SKM-1 (cell line): ENCODE measurements at regions not wholly inside any gene's neighbourhood (a gene's known extent, or its start where the extent isn't known, plus 50 kb on each side); places are given as distances from the start of the nearest gene placed in this dataset.
A peak's percentile ranks its signal among the peaks of the same experiment; 100 is the strongest.
"Not testable (repeated sequence)": the region's sequence is repeated elsewhere in the genome, so short reads cannot be mapped to it uniquely, and the experiment has no call there.

Experiments
- DNase-seq: peaks from one replicate; lab custom pipeline; 2025; ENCODE audit not compliant: unreplicated experiment; lab: John Stamatoyannopoulos, UW

DNA sequence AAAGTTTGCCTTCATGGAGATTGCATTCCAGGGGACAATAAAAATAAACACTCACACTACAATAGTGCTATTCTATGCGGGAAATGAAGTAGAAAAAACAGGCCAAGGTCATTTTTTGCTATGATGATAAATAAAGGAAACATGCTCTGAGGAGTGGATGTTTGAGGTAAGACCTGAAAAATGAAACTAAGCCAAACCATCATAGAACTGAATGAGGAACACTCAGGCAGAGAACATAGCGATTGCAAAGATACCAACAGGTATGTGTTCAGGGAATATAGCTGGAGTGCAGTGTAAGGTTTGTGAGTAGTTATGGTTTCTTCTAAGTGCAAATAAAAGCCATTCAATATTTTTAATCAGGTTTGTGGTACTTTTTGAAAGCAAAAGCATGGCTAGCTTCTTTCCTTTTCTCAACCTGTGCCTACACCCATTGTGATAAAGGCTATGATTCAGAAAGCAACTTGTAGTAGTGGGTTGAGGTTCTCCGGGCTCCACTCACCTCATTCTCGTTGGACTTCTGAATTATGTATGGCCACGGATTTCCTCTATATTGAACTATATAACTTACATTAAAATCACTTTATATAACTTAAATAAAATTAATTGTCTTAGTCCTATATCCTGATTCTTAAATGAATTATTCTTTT, 278.2 kb upstream of the CHORDC1 start:
- no peak for DNase-seq

DNA sequence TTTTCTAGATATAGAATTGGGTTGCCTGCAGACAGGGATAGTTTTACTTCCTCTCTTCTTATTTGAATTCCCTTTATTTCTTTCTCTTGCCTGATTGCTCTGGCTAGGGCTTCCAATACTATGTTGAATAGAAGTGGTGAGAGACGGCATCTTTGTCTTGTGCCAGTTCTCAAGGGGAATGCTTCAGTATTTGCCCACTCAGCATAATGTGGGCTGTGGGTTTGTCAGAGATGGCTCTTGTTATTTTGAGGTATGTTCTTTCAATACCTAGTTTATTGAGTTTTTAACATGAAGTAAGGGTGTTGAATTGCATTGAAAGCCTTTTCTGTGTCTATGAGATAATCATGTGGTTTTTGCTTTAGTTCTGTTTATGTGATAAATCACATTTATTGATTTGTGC, 273.9 kb upstream of the CHORDC1 start:
- DNase-seq: no peak

DNA sequence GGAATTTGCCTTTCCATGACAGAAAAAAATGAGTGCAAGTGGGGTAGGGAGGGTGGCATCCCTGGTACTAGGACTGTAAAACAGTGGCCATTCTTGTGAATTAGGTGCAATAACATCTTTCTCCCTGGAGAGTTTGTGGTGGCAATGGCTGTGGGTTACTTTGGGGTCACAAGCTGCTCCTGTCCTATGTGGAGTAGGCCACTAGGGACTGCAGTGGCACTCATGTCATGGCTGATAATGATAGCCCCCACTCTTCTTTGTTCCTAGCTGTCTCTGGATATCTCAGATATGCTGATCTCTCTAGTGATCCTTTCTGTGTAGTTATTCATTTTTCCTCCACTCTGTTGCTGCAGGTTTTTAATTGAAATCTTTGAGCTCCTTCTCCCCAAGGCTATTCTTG, 270.5 kb upstream of the CHORDC1 start:
- DNase-seq: no peak

DNA sequence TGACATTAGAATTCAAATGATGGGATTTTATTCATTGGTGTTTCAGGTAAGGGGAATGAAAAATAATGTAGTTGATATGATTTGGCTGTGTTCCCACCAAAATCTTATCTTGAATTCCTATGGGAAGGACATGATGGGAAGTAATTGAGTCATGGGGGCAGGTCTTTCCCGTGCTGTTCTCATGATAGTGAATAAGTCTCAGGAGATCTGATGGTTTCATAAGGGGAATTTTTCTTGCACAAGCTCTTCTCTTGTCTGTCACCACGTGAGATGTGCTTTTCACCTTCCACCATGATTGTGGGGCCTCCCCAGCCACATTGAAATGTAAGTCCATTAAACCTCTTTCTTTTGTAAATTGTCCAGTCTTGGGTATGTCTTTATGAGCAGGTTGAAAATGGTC, 268.6 kb upstream of the CHORDC1 start:
- no peak for DNase-seq

DNA sequence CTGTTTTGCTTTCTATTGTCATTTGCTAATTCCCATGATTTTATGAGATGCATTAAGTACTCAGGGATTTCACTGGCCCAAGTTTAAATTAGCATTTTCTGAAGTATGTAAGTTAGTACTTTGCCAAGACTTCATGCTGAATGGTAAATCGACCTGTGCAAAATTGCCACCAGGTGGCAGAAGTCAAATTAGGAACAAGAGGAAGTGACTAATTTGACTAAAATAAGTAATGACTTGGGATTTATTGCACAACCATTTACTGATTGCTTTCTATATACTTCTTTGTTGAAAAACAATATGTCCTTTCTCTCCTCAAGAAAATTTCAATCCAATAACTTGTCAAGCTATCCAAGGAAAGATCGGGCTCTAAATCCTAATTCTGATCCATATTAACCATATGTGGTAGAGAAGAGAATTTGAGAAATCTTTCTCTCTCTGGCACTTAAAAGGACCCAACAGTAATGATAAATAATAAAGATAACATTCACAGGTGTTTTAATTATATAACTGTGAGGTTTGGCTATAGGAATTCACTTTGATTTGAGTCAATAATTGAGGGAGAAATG, 253.7 kb upstream of the CHORDC1 start:
- DNase-seq: peak; percentile 64

DNA sequence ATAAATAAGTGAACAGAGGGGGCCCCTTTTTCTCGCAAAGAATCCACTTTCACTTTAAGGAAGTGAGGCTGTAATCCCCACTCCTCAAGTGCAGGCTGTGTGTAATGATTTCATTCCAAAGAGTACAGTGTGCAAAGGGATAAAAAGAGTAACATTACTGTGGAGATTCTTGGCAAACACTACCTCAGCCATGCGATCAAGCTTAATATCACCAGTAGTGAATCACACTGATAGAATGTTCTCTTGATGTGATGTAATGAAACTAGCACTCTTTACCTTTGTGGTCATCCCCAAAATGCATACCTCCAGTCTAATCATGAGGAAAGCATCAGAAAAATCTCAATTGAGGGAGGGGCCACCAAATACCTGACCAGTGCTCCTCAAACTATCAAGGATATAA, 246.1 kb upstream of the CHORDC1 start:
- DNase-seq: no peak

DNA sequence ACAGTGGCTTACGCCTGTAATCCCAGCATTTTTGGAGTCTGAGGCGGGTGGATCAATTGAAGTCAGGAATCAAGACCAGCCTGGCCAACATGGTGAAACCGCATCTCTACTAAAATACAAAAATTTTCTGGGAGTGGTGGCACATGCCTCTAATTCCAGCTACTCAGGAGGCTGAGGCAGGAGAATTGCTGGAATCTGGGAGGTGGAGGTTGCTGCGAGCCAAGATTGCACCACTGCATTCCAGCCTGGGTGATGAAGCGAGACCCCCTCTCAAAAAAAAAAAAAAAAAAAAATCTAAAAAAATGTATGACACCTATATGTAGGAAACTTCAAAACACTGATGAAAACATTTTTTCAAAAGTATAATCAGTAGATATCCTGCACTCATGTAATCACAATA, 242.7 kb upstream of the CHORDC1 start:
- no peak for DNase-seq

DNA sequence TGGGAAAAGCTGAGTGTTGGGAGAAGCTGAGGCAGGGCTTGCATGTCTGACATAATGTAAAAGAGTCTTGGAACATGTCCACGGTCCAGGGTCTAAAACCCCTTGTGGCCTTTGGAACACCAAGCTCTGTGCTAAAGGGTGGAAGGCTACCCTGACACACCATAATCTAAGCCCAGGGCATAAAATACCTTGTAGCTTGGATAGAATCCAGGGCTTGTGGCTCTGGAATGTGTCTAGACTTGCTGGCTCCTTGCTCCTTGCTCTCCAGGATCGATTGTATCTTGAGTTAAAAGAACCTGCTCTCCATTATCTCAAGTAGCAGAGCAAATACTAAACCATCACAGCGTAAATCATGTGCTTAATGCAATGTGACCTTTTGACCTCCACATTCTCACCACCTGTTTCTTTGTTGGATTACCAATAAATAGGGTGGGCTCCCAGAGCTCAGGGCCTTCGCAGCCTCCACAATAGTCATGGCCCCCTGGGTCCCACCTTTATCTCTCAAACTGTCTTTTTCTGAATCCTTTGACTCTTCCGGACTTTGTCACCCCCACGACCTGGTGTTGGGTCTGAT, 232.6 kb upstream of the CHORDC1 start:
- not testable (repeated sequence) for DNase-seq

DNA sequence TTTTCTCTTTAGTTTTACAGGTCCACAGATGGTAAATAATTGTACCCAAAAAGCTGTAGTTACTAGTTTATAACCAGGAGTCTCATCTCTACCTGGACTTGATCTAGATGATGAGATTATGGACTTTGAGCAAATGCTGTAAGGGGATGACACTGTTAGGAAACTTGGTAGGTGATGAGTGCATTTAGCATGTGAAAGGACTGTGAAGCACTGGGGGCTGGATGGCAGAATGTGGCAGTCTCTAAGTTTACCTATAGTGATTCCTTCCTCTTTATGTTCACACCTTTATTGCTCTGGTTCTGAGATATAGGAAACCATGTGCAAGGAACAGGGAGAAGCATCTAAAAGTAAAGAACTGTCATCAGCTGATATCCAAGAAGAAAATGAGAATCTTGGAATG, 230.7 kb upstream of the CHORDC1 start:
- no peak for DNase-seq

DNA sequence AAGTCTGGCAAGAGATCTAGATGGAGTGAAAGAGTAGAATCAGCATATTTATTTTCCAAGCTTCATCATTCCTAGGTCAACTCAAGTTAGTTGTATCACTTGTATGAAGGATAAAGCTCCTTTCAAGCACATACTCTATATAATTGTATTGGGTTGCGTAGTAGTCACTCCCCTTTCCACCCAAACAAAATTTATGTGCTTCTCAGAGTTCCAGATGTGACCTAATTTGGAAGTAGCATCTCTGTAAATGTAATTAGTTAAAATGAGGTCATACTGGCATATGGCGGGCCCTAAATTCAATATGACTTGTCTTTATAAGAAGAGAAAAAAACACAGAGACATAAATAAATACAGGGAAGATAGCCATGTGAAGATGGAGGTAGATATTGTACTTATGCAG, 226.8 kb upstream of the CHORDC1 start:
- DNase-seq: no peak

DNA sequence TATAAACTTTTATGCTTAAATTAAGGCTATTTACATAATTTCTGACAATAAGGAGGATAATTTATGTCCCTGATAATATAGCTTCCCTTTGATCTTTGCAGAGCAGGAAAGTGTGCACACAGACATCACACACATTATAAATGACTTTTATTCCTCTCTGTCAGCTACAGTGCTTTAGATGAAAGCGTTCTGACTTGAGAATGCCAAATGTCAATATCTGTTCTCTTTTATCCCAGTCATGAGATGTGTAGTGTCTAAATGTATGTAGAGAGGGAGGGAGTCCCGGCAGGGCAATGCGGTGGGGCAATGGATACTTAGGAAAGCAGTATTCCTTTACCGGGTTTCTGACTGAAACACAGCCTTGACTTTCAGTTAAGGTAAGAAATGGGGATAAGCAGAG, 225.4 kb upstream of the CHORDC1 start:
- DNase-seq: no peak

DNA sequence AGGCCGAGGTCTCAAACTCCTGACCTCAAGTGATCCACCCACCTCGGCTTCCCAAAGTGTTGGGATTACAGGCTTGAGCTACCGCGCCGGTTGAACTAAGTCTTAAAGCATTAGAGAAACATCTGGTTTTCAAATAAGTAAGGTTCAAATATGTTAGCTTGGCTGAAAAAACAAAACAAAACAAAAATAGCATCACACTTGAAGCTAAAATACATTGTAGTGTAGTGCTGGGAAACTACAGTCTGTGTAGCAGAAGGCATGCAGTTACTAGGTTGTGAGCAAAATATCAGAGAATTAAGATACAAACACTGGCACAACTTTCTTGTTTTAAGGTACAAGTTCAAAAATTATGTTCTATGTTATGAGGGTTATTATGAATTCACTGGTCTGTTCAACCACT, 224.8 kb upstream of the CHORDC1 start:
- DNase-seq: no peak

DNA sequence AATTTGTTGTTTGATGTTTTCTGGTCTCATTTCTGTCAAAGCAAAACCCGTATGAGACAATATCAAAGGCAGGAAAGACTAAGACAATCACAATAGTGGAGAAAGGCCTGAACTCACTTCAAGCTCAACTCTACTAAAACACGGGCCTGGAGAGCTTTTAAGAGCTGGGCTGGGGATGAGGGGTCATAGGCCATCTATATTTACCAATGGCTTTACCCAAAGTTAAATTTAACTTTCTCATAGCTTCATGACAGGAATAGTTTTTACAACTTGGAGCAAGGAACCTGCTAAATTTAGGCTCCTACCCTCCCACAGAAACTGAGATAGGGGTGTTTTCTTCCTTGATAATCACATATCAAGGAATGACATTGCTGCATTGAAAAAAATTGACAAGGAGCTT, 223.4 kb upstream of the CHORDC1 start:
- DNase-seq: no peak

DNA sequence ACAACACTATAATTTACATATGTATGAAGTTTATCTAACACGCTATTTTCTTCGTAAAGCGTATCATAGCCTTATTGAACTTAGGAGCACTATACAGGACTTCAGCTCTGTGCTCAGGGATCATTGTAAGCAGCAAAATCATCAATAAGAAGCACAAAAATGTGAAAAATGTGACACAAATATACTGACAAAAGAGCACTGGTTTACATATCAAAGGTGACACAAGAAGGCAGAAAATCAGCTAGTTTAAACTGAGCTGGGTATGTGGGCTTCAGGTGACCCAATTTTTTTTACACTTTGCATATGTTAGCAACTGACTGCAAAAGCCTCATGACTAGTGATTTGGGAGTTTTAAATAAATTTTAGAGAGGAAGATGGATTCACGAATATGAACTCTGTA, 215.2 kb upstream of the CHORDC1 start:
- DNase-seq: no peak

DNA sequence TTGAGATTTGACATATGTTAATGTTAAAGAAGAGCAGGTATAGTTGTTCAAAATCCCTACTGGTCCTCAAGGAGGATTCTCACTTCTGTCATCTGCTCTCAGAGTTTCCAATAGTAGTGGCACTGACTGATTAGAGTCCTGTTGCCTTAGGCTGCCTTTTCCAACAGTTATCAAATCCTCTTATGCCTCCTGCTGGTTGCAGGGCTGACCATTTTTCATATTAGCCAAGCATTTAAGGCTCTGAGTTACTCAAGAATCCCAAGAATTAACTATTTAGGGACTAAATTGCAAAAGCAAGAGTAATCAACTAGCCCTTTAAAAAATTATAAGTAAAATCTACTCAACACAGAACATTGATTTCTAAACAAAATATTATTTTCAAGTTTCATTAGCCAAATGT, 212.0 kb upstream of the CHORDC1 start:
- DNase-seq: no peak

DNA sequence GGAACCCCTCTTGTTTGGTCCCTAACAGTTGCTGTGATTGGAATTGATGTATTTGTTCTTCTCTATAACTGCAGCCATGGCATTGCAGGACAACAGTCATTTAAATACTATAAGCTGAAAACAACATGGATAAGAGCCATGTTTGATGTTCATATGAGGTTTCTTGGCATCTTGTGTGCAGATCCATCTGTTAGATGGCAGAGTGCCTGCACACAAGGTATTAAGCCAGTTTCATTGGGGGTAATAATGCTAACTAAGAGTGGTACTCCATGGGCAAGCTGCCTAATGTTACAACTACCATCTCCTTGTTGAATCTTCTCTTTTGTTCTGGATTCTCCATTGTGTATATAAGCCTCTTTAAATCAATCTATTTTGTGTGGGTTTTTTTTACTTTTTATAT, 206.0 kb upstream of the CHORDC1 start:
- no peak for DNase-seq

DNA sequence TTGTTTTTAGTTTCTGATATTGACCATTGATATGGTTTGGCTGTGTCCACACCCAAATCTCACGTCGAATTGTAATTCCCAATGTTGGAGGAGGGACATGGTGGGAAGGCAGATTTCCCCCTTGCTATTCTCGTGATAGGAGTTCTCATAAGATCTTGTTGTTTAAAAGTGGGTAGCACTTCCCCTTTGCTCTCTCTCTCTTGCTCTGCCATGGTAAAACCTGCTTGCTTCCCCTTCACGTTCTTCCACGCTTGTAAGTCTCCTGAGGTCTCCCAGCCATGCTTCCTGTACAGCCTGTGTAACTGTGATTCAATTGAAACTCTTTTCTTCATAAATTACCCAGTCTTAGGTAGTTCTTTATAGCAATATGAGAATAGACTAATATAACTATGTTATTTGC, 203.6 kb upstream of the CHORDC1 start:
- DNase-seq: no peak

DNA sequence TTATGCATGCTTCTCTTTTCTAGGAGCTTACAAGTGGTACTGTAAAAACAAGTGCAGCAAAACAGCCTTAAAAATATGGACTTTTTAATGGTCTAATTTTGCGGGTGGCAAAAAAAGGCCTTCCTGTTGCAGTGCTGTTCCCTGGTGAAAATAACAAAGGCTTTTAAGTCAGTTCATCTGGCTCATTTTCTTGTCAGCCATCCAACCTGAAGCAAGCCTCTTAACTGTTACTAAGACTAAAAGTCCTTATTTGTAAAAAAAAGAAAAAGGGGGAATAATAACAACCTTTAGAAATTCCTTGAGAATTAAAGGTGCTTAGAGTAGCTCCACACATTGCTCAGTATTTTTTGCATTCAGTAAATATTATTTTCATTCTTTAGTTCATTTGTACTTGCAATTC, 200.5 kb upstream of the CHORDC1 start:
- no peak for DNase-seq

DNA sequence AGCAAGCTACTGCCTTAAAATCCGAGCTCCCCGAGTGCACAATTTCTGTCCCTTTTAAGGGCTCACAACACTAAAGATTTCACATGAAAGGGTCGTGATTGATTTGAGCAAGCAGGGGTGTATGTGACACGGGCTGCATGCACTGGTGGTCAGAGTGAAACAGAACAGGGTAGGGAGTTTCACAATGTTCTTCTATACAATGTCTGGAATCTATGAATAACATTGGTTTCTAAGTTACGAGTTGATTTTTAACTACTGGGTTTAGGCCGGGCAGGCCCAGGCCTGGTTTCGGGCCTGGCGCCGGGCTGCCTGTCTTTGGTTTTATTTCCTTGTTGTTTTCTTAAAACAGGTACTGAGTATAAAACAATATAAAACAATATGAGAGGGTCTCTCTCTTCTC, 199.9 kb upstream of the CHORDC1 start:
- not testable (repeated sequence) for DNase-seq

DNA sequence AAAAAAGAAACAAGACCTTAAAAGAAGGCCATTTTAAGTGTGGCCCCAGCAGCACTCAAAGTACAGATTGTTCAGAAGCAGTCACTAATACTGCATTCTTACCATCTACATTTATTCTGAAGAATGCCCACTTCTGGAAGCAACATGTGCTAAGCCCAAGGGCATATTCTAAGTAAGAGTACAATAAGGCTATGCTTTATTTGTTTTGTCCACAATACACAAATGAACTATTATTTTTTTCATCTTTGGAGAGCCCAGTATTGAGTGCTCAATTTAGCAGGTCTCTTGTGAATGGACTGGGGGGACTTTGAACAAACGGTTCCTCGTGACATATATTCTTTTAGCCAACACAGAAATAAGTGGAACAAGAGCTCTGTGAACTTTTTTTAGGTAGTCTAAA, 191.4 kb upstream of the CHORDC1 start:
- no peak for DNase-seq

DNA sequence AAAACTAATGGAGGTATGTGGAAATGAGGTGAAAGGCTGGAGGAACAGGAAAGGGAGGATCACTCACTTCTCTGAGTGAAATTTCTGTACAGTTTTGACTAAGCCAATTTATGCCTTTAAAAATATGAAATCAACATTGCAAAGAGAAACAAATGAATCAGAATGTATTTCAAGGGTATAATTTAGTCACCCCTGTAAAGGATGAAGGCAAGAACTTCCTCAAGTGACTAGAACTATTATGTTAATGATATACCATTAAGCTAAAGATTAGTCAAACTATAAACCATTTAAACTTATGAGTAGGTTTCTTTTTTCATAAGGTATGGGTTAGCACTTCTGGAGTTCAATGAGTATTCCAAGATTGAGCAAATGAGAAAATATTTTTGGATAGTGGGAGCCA, 184.5 kb upstream of the CHORDC1 start:
- no peak for DNase-seq

DNA sequence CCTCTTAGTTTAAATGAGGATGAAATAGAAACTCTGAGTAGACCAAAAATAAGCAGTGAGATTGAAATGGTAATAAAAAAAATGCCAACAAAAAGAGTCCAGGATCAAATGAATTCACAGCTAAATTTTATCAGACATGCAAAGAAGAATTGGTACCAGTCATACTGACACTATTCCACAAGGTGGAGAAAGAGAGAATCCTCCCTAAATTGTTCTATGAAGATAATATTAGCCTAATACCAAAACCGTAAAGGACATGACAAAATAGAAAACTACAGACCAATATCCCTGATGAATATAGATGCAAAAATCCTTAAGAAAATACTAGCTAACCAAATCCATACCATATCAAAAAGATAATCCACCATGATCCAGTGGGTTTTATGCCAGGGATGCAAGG, 169.8 kb upstream of the CHORDC1 start:
- no peak for DNase-seq

DNA sequence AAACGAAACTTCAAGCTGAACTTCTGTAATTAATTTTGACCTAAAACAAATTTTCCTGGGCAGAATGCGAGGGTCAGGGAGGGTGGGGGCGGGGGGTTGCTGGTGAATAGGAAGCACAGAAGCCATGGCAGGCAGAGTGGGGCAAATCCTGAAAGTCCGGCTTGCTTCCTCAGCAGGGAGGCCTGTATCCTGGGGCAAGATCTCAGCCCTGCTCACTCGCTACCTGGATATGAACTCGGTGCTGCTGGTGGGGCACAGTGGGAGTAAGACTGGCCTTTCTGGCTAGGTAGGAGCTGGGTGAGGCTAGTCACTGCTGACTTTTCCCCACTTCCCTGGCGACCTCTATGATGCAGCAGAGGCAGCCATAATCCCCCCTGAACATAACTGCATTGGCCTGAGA, 168.9 kb upstream of the CHORDC1 start:
- no peak for DNase-seq
